Endothelial cell (in vitro differentiated cells): ENCODE measurements at regions not wholly inside any gene's neighbourhood (a gene's known extent, or its start where the extent isn't known, plus 50 kb on each side); places are given as distances from the start of the nearest gene placed in this dataset.

ENCODE experiments used
- DNase-seq: peaks from one replicate; pipeline ENCODE4 v3.0.0; 2021; ENCODE audit warnings: low spot score
- H3K27ac Mint-ChIP-seq: one replicate; pipeline ENCODE4 v1.8.0; 2021; ENCODE audit warnings: mixed read lengths, inconsistent platforms; ENCODE audit not compliant: unreplicated experiment
- H3K27me3 Mint-ChIP-seq: one replicate; pipeline ENCODE4 v1.8.0; 2021; ENCODE audit warnings: mild to moderate bottlenecking, moderate library complexity, mixed read lengths, inconsistent platforms; ENCODE audit not compliant: unreplicated experiment
- H3K36me3 Mint-ChIP-seq: one replicate; pipeline ENCODE4 v1.8.0; 2021; ENCODE audit warnings: mild to moderate bottlenecking, low read depth, mixed read lengths, inconsistent platforms; ENCODE audit not compliant: unreplicated experiment
- H3K4me1 Mint-ChIP-seq: one replicate; pipeline ENCODE4 v1.8.0; 2021; ENCODE audit warnings: mild to moderate bottlenecking, mixed read lengths, inconsistent platforms; ENCODE audit not compliant: unreplicated experiment
- H3K4me3 Mint-ChIP-seq: one replicate; pipeline ENCODE4 v1.8.0; 2021; ENCODE audit warnings: mild to moderate bottlenecking, mixed read lengths, inconsistent platforms; ENCODE audit not compliant: unreplicated experiment
- H3K9me3 Mint-ChIP-seq: one replicate; pipeline ENCODE4 v1.8.0; 2021; ENCODE audit warnings: mixed read lengths, inconsistent platforms; ENCODE audit not compliant: unreplicated experiment
- CTCF ChIP-seq: fragments of 200-600 bp; sonication (generic); IDR thresholded peaks from one replicate; pipeline ENCODE4 v1.5.0; 2021; ENCODE audit warnings: antibody characterized with exemption; ENCODE audit not compliant: unreplicated experiment

- peak overlapping the region; percentile 34 for H3K27ac Mint-ChIP-seq
- H3K4me1 Mint-ChIP-seq, result peaks cover 27% of the 10 kb centered on the region
- H3K9me3 Mint-ChIP-seq, result no peaks in the 10 kb centered on the region
- H3K36me3 Mint-ChIP-seq, result no peaks in the 10 kb centered on the region
- H3K4me3 Mint-ChIP-seq, result no peak overlapping the region
- DNase-seq, result no peak
- TF ChIP-seq CTCF, result no peak
- peaks cover 2% of the 10 kb centered on the region for H3K27me3 Mint-ChIP-seq
Measured at GRCh38 chr17:37825851-37826250, 81.0 kb upstream of the HNF1B start.

- Mint-ChIP-seq H3K9me3 (no peaks in the 10 kb centered on the region), H3K36me3 (no peaks in the 10 kb centered on the region), H3K27me3 (no peaks in the 10 kb centered on the region), H3K4me1 (peaks cover 23% of the 10 kb centered on the region), H3K4me3 (no peak overlapping the region), H3K27ac (no peak overlapping the region)
- TF ChIP-seq CTCF, result no peak
- DNase-seq, result no peak
Measured at GRCh38 chr17:37824534-37825485, 80.0 kb upstream of the HNF1B start.

DNA sequence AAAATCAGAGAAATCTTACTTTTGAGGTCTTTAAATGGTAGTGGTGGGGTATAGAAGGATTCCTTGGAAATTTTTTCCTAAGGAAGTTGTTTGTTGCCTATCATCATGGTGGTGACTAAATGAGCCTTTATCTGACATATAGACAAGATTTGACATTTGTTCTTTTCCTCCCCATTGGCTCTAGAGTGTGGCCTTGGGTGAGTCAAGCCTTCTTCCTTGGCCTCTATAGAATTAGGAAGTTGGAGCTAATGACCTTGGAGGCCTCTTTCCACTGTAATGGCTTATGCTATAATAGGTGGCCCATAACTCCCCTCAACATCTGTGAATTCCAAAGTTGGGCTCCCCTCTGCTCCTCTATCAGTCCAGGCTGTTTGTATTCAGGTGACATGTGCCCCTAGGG, 79.1 kb upstream of the HNF1B start:
- H3K27me3 Mint-ChIP-seq, result no peaks in the 10 kb centered on the region
- peaks cover 20% of the 10 kb centered on the region for H3K4me1 Mint-ChIP-seq
- H3K36me3 Mint-ChIP-seq, result no peaks in the 10 kb centered on the region
- DNase-seq, result no peak
- H3K4me3 Mint-ChIP-seq, result no peak overlapping the region
- no peak for TF ChIP-seq CTCF
- H3K27ac Mint-ChIP-seq, result no peak overlapping the region
- H3K9me3 Mint-ChIP-seq, result no peaks in the 10 kb centered on the region

GRCh38 chr17:37820995-37821713, 76.3 kb upstream of the HNF1B start:
- H3K4me3 Mint-ChIP-seq, result no peak overlapping the region
- H3K9me3 Mint-ChIP-seq, result no peaks in the 10 kb centered on the region
- no peaks in the 10 kb centered on the region for H3K27me3 Mint-ChIP-seq
- peaks cover 12% of the 10 kb centered on the region for H3K4me1 Mint-ChIP-seq
- no peak overlapping the region for H3K27ac Mint-ChIP-seq
- TF ChIP-seq CTCF, result no peak
- no peaks in the 10 kb centered on the region for H3K36me3 Mint-ChIP-seq
- no peak for DNase-seq
